GM19328 (cell line): ENCODE measurements at regions not wholly inside any gene's neighbourhood (a gene's known extent, or its start where the extent isn't known, plus 50 kb on each side); places are given as distances from the start of the nearest gene placed in this dataset.

ENCODE experiments used
- ATAC-seq: cut with Tn5 transposase; IDR thresholded peaks from one replicate; pipeline ENCODE4 v1.9.1; 2021; ENCODE audit warnings: mild to moderate bottlenecking, moderate library complexity; ENCODE audit not compliant: unreplicated experiment

DNA sequence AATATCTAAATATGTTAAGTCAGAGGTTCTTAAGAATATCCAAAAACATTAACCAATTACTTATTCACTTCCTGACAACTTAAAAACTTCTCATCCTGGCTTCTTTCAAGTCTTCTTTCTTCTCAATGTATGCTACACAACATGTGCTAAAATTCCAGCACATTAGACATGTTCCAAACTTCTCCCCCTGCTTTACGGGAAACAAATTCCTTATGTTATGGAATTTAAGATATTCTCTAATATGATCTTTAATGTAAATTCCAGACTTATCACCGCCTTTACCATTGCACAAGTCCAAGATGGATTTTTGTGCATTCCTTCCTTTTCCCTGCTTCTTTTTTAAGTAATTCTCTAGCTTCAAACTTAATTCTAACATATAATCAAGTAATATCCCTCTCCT lies 964.5 kb upstream of the CHORDC1 start:
- no peak for ATAC-seq

DNA sequence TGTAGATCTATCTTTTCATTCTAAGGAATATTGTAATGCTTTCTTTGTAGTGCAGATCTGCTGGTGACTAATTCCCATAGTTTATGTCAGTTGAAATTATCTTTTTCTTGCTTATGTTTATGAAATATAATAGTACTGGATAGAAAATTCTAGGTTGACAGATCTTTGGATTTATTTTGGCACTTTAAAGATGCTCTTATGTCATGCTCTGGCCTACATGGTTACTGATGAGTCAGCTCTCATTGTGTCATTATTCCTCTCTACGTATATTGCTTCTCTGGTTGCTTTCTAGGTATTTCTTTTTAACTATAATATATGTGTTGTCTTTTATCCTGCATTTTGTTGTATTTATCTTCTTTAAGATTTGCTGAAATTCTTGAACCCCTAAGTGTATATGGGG lies 955.5 kb upstream of the CHORDC1 start:
- no peak for ATAC-seq

DNA sequence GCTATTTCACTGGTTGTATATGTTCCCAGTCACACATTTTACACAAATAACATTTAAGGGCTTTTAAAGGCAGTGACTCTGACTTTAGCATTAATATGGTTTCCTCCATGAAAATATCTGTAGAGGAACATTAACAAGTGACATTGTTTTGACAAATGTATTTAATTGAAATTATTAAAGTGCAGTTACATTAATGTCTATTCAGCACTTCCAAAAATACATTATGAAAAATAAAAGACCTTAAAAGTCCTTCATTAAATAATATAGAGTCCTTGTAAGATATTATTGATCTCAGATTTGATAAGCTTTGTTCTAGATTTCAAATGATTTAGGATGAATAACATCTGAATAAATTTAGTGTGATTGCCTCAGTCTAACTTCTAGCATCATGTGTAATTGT lies 951.9 kb upstream of the CHORDC1 start:
- ATAC-seq = no peak

DNA sequence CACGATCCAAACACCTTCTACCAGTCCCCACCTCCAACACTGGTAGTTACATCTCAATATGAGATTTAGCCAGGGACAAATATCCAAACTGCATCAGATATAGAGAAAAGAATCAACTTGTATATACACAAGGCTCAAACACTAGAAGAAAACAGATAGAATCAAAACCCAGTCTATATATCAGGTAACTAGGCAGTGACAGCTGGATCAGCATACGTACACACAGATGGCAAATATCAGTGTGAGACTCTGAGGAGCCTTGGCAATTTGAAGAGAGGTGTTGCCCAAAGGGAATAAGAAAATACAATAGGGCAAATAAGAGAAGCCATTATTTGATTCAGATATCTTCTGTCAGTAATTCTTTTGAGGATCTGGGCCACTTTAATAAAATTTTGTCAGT lies 951.3 kb upstream of the CHORDC1 start:
- ATAC-seq = no peak

DNA sequence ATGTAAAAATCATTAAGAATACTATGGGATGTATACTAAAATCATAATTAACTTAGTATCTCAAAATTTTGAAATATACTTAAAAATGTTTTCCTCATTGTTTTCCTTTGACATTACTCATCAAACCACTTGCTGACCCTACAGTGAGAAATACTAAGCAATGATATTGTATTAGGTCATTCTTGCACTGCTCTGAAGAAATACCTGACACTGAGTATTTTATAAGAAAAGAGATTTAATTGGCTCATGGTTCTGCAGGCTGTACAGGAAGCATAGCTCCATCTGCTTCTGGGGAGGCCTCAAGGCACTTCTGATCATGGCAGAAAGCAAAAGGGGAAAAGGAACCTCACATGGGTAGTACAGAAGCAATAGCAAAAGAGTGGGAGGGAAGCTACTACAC lies 950.9 kb upstream of the CHORDC1 start:
- no peak for ATAC-seq

DNA sequence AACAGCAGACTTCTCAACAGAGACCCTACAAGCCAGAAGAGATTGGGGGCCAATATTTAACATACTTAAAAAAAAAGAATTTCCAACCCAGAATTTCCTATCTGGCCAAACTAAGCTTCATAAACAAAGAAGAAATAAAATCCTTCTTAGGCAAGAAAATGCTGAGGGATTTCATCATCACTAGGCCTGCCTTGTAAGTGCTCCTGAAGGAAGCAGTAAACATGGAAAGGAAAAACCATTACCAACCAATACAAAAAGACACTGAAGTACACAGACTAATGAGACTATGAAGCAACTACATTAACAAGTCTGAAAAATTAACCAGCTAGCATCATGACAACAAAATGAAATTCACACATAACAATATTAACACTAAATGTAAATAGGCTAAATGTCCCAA lies 947.9 kb upstream of the CHORDC1 start:
- ATAC-seq = no peak

DNA sequence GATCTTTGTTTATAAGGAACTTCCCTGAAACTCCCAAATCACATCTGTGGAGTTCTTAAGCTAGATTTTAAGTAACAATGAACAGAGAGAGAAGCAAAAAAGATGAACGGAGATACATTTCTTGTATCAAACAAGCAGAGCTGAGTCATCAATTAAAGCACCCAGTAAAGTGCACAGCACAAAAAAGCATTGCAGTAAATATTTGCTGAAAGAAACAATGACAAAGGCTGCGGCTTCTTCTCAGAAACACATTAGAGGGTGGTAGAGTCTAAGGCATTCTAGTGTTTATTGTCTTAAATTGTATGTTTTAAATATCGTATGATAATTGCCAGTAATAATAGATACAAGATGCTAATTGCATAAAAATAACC lies 941.6 kb upstream of the CHORDC1 start:
- no peak for ATAC-seq

DNA sequence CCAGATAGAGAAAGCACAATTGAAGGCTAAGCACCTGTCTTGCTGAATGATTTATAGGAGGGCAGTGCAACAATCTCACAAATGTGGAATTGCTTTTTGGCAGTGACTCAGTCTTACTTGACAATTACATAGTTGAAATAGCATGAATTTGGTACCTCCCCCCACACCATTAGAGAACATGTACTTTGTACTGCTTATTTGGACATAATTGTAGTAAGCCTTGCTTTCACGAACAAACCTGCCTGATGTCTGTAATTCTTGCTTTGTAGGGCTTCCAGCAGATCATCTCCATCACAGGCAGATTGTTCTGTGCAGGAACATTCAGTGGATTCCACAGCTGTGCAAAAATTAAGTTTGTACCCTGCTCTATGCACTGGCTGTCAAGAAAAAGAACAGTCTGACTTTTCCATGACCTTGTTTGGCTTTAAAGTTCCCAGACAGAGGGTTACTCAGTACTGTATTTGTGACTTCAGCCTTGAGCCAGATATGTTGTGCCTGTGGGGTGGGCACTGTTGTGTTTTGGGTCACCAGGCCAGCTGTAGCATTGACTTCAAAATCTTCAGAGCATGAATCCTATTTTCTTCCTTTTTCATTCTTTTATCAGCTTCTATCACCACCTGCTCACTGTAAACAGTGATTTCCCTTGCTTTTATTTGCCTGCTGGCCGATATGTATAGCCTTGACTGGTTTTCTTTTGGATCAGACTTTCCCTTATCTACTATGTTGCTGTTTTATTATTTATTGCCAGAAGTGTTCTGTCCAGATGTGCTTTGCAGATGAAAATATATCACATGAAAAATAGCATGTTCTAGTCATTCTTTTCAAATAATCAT lies 941.0 kb upstream of the CHORDC1 start:
- no peak for ATAC-seq

DNA sequence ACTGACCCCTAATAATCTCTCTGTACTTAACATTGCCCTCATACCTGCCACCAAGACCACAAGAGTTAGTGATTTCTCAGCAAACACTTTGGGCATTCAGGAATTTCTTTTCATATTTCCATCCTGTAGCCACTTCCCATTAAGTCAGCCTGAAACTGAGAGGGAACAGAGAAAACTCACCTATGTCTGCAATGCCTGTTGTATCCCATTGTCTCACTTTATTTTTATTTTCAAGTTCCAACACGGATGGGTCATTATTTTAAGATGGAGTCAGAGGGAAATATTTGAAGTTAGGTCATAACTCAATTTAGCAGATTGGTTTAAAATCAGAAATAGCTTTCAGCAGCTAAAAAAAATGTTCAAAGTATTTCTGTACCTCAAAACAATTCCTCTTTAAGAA lies 937.8 kb upstream of the CHORDC1 start:
- ATAC-seq = no peak

DNA sequence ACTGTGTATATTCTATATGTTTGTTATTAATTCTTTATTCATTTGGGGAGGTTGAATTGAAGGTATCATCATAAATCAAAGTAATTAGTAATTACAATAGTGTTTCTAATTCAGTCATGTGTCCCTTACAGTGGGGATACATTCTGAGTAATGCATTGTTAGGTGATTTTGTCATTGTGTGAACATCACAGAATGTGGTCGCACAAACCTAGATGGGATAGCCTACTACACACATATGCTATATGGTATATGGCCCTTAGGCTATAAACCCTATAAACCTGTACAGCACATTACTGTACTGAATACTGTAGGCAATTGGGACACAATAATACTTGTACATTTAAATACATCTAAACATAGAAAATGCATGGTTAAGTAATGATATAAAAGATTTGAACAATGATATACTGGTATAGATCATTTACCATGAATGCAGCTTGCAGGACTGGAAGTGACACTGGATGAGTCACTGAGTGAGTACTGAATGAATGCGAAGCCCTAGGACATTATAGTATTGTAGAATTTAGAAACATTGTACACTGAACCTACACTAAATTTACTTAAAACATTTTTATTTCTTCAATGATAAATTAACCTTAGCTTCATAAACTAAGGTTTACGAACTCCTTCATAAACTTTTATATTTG lies 936.2 kb upstream of the CHORDC1 start:
- ATAC-seq = no peak

DNA sequence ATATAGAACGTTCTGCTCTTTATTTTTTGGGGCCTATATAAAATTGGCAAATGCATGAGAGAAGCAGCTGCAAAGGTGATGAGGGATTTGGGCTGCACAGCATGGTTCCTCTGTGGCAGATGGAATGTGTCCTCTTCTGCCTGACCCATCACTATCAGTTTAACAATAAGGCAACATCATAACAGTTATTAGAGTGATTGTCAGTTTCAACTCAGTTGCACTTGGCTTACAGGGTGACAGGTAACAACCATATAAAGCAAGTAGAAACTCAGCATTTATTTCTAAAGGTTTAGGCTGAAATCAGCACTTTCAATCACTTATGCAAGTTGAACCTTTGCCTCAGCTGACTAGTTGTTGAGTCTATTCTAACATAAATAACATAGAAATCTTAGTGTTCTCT lies 935.4 kb upstream of the CHORDC1 start:
- no peak for ATAC-seq

DNA sequence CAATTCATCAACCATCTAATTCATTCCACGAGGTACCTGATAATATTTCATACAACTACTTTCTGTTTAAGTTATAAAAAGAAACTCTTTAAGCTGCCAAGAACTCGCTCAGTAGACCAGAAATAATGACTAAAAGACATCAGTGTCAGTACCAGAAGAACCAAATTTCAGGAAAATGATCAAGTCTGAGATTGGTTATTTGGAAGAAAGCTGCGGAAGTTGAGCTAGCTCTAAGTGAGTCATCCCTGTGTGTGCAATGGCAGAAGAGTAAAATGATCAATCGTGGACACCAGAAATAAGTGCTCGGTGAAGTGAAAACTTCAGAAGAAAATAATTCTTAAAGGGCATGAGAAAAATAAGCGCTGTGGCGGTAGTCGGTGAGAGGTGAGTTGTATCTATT lies 933.2 kb upstream of the CHORDC1 start:
- no peak for ATAC-seq

DNA sequence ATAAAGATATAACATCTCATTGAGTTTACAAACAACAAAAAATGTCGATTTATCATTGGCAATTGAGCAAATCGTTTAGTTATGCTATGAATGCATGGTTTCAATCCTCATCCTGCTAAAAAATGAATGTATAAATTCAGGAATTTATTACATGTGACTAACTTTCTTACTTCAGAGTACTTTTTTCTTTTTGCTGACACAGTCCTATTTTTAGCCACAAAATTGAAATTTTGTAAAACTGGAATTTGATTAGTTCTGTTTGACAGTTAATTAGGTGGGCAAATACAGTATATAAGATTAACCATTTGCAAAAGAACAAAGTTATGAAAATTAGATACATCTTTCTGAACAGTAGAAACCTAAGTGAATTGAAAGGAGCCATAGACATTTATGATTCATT lies 925.0 kb upstream of the CHORDC1 start:
- ATAC-seq = no peak

DNA sequence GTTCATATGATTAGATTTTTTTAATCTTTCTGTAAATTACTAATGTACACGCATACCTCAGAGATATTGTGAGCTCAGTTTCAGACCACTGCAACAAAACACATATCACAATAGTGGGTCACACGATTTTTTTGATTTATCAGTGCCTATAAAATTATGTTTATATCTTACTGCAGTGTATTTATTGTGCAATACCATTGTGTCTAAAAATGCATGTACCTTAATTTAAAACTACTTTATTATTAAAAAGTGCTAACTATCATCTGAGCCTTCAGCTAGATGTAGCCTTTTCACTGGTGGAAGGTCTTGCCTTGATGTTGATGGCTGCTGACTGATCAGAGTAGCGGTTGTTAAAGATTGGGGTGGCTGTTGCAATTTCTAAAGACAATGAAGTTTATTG lies 918.8 kb upstream of the CHORDC1 start:
- no peak for ATAC-seq

DNA sequence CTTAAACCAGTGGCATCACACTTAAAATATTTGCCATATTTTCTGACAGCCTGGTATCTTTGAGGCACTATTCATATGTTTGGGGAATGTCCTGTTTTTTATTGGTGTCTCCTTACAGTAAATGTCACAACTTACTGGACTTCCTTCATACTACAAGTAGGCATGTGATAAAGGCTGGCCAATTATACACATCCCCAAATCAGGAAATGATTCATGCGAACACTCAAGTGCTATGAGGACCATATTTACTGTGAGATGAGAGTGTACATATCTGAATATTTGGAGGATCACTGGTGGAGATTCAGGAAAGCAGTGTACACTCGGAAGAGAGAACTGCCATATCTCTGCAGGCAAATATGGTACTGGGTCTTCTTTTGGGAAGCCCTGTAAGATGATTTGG lies 913.8 kb upstream of the CHORDC1 start:
- no peak for ATAC-seq

DNA sequence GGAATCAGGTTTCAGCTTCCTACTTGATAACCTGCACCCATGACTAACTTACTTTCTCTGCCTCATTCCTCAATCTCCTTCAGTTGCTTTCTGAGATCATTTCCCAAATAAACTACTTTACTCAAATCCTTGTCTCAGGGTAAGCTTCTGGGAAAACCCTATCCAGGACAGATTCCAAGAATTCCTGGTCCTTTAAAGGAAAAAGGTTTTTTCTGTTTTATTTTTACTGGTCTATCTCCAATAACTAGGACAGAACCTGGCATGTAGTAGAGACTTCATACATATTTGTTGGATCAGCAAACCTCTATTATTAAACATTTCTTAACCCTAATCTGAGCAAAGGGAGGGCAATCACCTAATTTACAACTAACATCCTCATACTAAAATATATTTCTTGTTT lies 910.5 kb upstream of the CHORDC1 start:
- no peak for ATAC-seq

DNA sequence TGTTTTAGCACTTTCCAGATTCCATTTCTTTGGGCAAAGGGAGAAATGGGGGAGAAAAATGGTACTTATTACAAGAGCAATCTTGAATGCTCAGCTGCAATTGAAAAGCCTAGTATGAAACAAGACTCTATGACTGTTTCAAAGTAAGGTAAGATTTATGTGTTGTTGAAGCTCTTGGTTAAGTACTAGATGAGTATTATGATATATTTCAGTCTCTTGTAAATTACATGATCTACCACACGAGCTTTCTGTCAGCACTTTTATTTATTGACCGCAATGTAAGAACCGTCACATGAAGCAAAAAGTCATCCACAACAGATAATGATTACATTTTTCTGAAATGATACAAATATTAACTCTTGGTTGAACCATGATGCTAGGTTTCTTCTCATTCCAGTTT lies 906.7 kb upstream of the CHORDC1 start:
- no peak for ATAC-seq

DNA sequence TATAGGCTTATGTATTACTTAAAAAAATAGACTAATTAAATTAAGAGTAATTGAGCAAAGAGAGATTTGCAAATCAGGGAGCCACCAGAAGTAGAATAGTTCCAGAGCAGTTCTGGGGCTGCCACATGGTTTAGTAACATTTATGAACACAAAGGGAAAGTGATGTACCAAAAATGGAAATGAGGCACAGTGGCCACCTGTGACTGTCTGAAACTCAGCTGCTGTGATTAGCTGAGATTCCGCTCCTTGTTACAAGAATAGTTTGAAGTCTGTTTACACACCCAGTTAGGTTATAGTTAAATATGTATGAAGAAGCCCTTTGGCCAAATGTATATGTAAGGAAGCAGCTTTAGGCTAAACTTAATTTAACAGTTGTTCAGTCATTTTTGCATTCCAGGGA lies 901.5 kb upstream of the CHORDC1 start:
- ATAC-seq = no peak

DNA sequence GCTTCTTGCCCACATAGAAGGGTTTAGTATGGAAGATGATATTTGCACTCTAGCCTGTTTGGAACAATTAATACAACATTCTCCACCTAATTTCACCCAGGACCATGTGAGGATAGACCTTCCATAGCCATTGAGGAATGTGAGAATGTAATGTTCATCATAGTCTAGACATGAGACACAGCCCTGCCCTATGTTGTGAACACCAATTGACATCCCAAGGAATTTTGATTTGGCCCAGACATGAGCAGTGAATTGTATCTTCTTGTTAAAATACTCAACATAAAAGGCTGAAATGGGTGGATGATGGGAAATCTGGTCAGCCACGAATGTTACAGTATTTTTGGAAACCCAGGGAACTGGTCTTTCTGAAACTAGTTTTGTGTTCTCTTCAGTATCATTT lies 892.3 kb upstream of the CHORDC1 start:
- no peak for ATAC-seq

DNA sequence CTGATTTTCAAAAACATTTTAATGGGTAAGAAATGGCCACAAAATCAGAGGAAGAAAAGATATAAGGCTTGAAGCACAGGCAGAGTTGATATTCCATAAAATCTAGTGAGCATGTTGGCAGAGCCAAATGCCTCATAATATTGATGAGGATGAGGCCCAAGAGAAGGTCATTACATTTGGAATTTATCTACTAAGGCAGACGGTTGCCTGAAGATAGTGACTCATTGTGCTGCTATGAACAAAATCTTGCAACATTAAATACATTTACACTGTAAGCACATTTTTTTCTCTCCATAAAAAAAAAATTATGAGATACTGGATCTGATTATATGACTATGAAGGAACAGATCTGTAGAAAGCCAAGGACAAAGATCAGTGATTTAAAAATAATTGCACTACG lies 881.4 kb upstream of the CHORDC1 start:
- no peak for ATAC-seq

DNA sequence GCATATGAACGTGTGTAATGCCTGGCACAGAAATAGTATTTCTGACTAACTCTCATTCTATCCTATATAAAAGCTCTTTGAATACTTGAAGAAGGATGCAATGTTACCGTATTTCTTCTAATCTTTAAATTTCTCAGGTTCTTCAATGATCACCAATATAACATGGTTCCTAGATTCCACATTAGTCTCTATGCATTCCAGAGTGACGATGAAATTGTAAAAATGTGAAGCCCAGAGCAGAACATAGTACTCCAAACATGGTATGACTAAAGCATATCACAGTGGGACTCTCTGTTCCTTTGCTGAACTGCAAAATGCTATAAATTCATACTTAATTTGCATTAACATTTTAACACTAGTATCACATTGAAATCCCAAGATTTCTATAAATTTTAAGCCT lies 877.6 kb upstream of the CHORDC1 start:
- ATAC-seq = no peak

DNA sequence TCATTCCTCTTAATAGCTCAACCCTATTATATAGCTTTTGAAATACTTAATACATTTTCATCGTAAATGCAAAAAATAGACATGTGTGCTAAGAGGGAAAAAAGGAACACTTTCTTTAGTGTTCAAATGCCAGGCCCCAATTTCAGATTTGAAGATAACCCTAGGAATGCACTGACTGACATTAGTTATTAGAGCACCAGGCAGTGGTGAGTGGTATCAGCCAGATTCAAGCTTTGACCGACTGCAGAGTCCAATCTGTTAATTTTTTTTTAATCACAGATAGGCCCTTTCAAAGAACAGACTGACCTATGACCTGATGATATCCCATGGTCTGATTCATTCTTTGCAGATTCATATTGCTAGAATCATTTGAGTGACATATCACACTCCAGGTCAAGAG lies 874.2 kb upstream of the CHORDC1 start:
- no peak for ATAC-seq

DNA sequence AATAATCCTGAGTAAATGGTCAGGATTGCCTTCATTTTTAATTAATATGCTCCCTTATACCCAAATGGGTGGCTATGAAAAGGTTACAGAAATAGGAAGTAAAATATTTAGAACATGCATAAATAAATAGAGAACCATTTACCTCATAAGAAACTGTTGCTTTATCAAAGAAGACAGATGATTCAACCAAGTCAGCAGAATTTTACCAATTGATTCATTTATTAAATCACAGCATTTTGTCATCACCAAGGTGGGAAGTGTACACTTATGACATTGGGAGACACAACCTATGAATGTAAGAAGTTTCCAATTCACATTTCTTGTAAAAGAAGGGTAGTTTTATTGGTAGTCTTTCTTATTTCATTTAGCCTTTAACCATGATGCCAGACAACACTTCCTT lies 870.3 kb upstream of the CHORDC1 start:
- ATAC-seq = no peak
